Natural killer cell (primary cell): ENCODE measurements at regions not wholly inside any gene's neighbourhood (a gene's known extent, or its start where the extent isn't known, plus 50 kb on each side); places are given as distances from the start of the nearest gene placed in this dataset.

ENCODE experiments used
- ATAC-seq, 3 donors: fragments of 150-1000 bp in 2 of 3; fragments of 200-7000 bp in 1 of 3; cut with Tn5 transposase; 1 replicate in 1 of 3; 2 replicates in 2 of 3; pipeline ENCODE4 v1.10.0; 2021; ENCODE audit warnings: mild to moderate bottlenecking in 2 of 3, moderate library complexity in 2 of 3
- DNase-seq, 2 donors: peaks; one replicate each; pipeline versions ENCODE4 v3.0.0 to v3.0.0-alpha.2; 2013 to 2021; ENCODE audit warnings: mixed read lengths in 1 of 2
- H3K27ac ChIP-seq: one replicate; pipeline ENCODE4 v1.5.1; 2013; ENCODE audit warnings: mild to moderate bottlenecking, low read length
- H3K27me3 ChIP-seq: one replicate; pipeline ENCODE4 v1.6.1; 2013; ENCODE audit warnings: low read length; ENCODE audit not compliant: control insufficient read depth, insufficient read depth
- H3K36me3 ChIP-seq: one replicate; pipeline ENCODE4 v1.6.1; 2013; ENCODE audit warnings: low read length; ENCODE audit not compliant: control insufficient read depth, insufficient read depth
- H3K4me1 ChIP-seq: one replicate; pipeline ENCODE4 v1.6.1; 2013; ENCODE audit warnings: low read length; ENCODE audit not compliant: control insufficient read depth, insufficient read depth
- H3K4me3 ChIP-seq: one replicate; pipeline ENCODE4 v1.5.1; 2013; ENCODE audit warnings: low read length
- H3K9me3 ChIP-seq: one replicate; pipeline ENCODE4 v1.6.1; 2013; ENCODE audit warnings: low read length; ENCODE audit not compliant: control insufficient read depth, insufficient read depth
- H3K27ac Mint-ChIP-seq, 2 donors: one replicate each; pipeline ENCODE4 v1.8.0; 2022; ENCODE audit warnings: mild to moderate bottlenecking in 2 of 2, mixed read lengths in 2 of 2, moderate library complexity in 1 of 2
- H3K27me3 Mint-ChIP-seq, 2 donors: one replicate each; pipeline ENCODE4 v1.8.0; 2022; ENCODE audit warnings: low read depth in 2 of 2, mixed read lengths in 2 of 2
- H3K36me3 Mint-ChIP-seq: one replicate; pipeline ENCODE4 v1.8.0; 2022; ENCODE audit warnings: mixed read lengths
- H3K4me1 Mint-ChIP-seq, 2 donors: one replicate each; pipeline ENCODE4 v1.8.0; 2022; ENCODE audit warnings: mixed read lengths in 2 of 2
- H3K4me3 Mint-ChIP-seq: one replicate; pipeline ENCODE4 v1.8.0; 2022; ENCODE audit warnings: mild to moderate bottlenecking, moderate library complexity, mixed read lengths
- H3K9me3 Mint-ChIP-seq, 2 donors: one replicate each; pipeline ENCODE4 v1.8.0; 2022; ENCODE audit warnings: mixed read lengths in 2 of 2
- WGBS: methylation state at CpG from one replicate; pipeline ENCODE4 v1.1.7; 2013; ENCODE audit warnings: missing lambda C conversion rate; ENCODE audit not compliant: insufficient coverage; 5-methylcytosine and 5-hydroxymethylcytosine counted together
- intact Hi-C: fragments of 100-400 bp; cut with micrococcal nuclease; formaldehyde crosslinking; loops from one replicate; pipeline ENCODE4 v1.14.2; 2022
- TF ChIP-seq, protein P1 (sequence below): fragments of 200-600 bp; IDR thresholded peaks from one replicate; pipeline ENCODE4 v1.8.0; 2022; ENCODE audit warnings: antibody characterized with exemption

DNA sequence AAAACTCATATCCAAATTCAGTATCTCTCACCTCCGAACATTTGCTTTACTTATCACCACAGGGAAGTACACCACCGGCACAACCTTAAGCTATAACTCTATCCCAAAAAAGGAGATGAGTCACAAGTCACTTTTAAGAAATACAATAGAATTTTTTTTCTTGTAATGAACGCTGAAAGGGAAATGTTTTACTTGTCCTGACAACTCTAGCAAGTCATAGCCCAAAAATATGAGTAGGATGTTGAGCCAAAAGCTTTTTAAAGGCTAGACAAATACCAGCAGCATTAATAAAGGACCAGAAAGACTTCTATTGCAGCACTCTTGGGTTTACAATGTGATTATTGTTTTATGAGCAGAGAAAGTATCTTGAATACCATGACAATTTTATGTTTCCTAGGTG is 147.3 kb upstream of the FST start:
- Mint-ChIP-seq H3K9me3 (peaks cover 0 to 4% of the 10 kb centered on the region in 2 donors), H3K27me3 (no peaks in the 10 kb centered on the region), H3K27ac (no peak overlapping the region), H3K36me3 (no peaks in the 10 kb centered on the region), H3K4me3 (no peak overlapping the region), H3K4me1 (no peaks in the 10 kb centered on the region)
- Histone ChIP-seq H3K27me3 (no peaks in the 10 kb centered on the region), H3K4me1 (no peaks in the 10 kb centered on the region), H3K36me3 (no peaks in the 10 kb centered on the region), H3K27ac (no peak overlapping the region), H3K4me3 (no peak overlapping the region), H3K9me3 (no peaks in the 10 kb centered on the region)
- no peak for ATAC-seq
- no peak for DNase-seq
- TF ChIP-seq, protein P1, sequence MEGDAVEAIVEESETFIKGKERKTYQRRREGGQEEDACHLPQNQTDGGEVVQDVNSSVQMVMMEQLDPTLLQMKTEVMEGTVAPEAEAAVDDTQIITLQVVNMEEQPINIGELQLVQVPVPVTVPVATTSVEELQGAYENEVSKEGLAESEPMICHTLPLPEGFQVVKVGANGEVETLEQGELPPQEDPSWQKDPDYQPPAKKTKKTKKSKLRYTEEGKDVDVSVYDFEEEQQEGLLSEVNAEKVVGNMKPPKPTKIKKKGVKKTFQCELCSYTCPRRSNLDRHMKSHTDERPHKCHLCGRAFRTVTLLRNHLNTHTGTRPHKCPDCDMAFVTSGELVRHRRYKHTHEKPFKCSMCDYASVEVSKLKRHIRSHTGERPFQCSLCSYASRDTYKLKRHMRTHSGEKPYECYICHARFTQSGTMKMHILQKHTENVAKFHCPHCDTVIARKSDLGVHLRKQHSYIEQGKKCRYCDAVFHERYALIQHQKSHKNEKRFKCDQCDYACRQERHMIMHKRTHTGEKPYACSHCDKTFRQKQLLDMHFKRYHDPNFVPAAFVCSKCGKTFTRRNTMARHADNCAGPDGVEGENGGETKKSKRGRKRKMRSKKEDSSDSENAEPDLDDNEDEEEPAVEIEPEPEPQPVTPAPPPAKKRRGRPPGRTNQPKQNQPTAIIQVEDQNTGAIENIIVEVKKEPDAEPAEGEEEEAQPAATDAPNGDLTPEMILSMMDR, result no peak
- 70% methylated on average over 2 of the region's 3 CpGs for WGBS
- intact Hi-C loops, result no loop called here

DNA sequence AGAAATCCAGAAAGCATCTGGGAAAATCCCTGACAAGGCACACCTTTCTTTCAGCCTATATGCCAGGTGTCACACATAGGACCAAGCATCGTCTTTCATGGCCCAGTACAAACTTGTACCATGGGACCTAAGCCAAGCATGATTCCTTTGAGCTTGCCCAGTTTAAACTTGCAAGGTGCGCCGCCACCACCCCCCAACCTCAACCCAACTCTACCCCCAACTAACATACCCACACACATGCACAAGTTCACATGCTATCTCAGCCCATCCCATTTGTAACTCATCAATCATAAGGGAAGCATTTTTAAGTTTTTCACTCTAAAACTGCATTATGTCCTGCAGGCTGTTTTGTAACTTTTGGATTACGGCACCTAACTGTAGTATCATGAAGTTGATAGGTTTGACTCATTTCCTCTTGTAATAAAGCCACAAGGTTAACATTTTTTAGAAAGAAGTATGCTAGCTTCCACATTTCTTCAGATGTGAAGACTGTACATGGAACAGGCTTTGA is 145.9 kb upstream of the FST start:
- Histone ChIP-seq H3K4me3 (no peak overlapping the region), H3K9me3 (no peaks in the 10 kb centered on the region), H3K4me1 (no peaks in the 10 kb centered on the region), H3K27ac (no peak overlapping the region), H3K36me3 (no peaks in the 10 kb centered on the region), H3K27me3 (no peaks in the 10 kb centered on the region)
- WGBS, result 90% methylated on average over 4 of the region's 4 CpGs
- Mint-ChIP-seq H3K4me1 (no peaks in the 10 kb centered on the region), H3K4me3 (no peak overlapping the region), H3K27me3 (no peaks in the 10 kb centered on the region), H3K27ac (no peak overlapping the region), H3K36me3 (no peaks in the 10 kb centered on the region), H3K9me3 (peaks cover 0 to 4% of the 10 kb centered on the region in 2 donors)
- intact Hi-C loops, result no loop called here
- DNase-seq, result no peak
- TF ChIP-seq, protein P1, result no peak
- ATAC-seq, result no peak

DNA sequence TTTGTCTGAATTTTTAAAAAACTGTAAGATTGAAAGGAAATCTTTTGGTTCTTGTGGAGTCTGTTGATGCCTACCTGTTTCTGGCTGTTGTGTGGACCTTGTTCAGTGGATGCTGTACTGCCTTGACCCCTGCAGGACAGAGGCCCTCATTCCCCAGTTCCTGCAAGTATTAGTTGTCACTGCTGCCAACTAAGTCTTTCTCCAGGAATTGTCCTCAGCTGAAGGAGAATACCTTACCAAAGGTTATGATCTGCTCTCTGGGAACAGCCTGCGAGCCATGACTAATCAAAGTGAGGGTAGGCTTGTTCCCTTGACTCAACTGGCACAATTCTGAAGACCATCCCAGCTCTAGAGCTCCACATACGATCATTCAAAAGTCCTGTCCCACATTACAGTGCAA is 145.3 kb upstream of the FST start:
- no peak overlapping the region for H3K27ac Mint-ChIP-seq
- Histone ChIP-seq H3K4me3 (no peak overlapping the region), H3K9me3 (no peaks in the 10 kb centered on the region), H3K4me1 (no peaks in the 10 kb centered on the region), H3K27me3 (no peaks in the 10 kb centered on the region), H3K36me3 (no peaks in the 10 kb centered on the region), H3K27ac (no peak overlapping the region)
- 77% methylated on average over 2 of the region's 2 CpGs for WGBS
- no peaks in the 10 kb centered on the region for H3K4me1 Mint-ChIP-seq
- intact Hi-C loops, result no loop called here
- H3K4me3 Mint-ChIP-seq, result no peak overlapping the region
- TF ChIP-seq, protein P1, result no peak
- no peak for DNase-seq
- H3K36me3 Mint-ChIP-seq, result no peaks in the 10 kb centered on the region
- peaks cover 0 to 4% of the 10 kb centered on the region in 2 donors for H3K9me3 Mint-ChIP-seq
- H3K27me3 Mint-ChIP-seq, result no peaks in the 10 kb centered on the region
- no peak for ATAC-seq

DNA sequence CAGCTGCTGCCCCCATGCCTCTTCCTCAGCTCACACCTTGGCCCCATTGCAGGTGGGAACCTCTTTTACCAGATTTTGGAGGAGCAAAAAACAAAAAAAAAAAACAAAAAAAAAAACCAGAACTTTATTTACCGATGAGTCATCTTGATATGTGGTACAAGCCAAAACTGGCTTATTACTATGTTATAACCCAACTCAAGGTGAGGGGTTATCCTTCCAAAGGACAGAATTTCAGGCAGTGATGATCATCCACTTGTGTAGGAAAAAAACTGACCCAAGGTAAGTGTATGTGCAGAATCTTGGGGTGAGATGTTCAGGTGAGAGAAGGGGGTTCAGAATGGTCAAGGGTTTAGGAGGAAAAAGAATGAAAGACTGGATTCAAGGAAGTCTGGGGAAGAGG is 142.6 kb upstream of the FST start:
- H3K9me3 Mint-ChIP-seq, result peaks cover 0 to 4% of the 10 kb centered on the region in 2 donors
- WGBS, result 100% methylated on average over 1 of the region's 1 CpG

More for the DNA sequence above, 142.6 kb upstream of the FST start:
- no peaks in the 10 kb centered on the region for H3K27me3 Mint-ChIP-seq
- no peak overlapping the region for H3K4me3 ChIP-seq
- H3K27ac Mint-ChIP-seq, result no peak overlapping the region
- ATAC-seq (no peak), DNase-seq (no peak)
- no peak overlapping the region for H3K4me3 Mint-ChIP-seq
- no peaks in the 10 kb centered on the region for H3K4me1 ChIP-seq
- no peaks in the 10 kb centered on the region for H3K27me3 ChIP-seq
- H3K4me1 Mint-ChIP-seq, result no peaks in the 10 kb centered on the region
- H3K27ac ChIP-seq, result no peak overlapping the region
- intact Hi-C loops, result no loop called here
- H3K36me3 Mint-ChIP-seq, result no peaks in the 10 kb centered on the region
- H3K9me3 ChIP-seq, result no peaks in the 10 kb centered on the region
- TF ChIP-seq, protein P1, result no peak
- H3K36me3 ChIP-seq, result no peaks in the 10 kb centered on the region
